Testis (tissue), 2 donors: ENCODE measurements at regions not wholly inside any gene's neighbourhood (a gene's known extent, or its start where the extent isn't known, plus 50 kb on each side); places are given as distances from the start of the nearest gene placed in this dataset.

ENCODE experiments used
- CTCF ChIP-seq, 3 experiments: fragments of 450-650 bp in 2 of 3; fragments of 200-600 bp in 1 of 3; sonication (generic) in 1 of 3; IDR thresholded peaks; one replicate each; pipeline ENCODE4 v1.5.1; 2016 to 2019; ENCODE audit warnings: antibody characterized with exemption in 3 of 3, mild to moderate bottlenecking in 2 of 3, moderate library complexity in 1 of 3
- POLR2A ChIP-seq: fragments of 450-650 bp; IDR thresholded peaks from one replicate; pipeline ENCODE4 v1.6.1; 2017; ENCODE audit warnings: antibody characterized with exemption, mild to moderate bottlenecking, moderate library complexity

GRCh38 chr16:73864868-73865267 lies 431.7 kb upstream of the PSMD7 start:
- TF ChIP-seq CTCF (IDR thresholded peaks at IDR 0.05), result no peak
- no peak for TF ChIP-seq POLR2A
